ENCODE measurements at regions not wholly inside any gene's neighbourhood (a gene's known extent, or its start where the extent isn't known, plus 50 kb on each side); places are given as distances from the start of the nearest gene placed in this dataset.

- DNase-seq (ENCODE audit: low read depth in 4 of 4, low spot score in 1 of 4) = no peak
Observed at GRCh38 chr3:117793622-117794265, 1084.2 kb downstream of the TUSC7 start.

DNA sequence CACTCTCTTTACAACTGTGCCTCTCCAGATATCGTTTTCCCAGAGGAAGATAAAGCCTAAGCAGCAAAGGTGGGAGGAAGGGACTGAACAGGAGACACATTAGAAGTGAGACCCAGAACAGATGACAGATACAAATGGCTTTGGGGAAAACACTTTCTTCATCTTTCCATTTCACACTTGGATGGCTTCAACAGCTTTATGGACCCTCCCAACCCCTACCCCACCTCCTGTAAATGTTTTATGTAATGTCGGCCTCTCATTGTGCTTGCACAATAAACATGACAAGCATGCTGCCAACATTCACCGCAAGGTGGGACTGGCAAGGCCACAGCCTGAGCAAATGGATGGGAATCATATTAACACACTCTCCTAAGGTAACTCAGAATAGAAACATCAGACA, 1088.6 kb downstream of the TUSC7 start:
- no peak for DNase-seq (ENCODE audit: low read depth in 4 of 4, low spot score in 1 of 4)

- no peak for DNase-seq (ENCODE audit: low read depth in 4 of 4, low spot score in 1 of 4)
Observed at GRCh38 chr3:117798687-117799386, 1089.3 kb downstream of the TUSC7 start.

- no peak for DNase-seq (ENCODE audit: low read depth in 4 of 4, low spot score in 1 of 4)
Observed at GRCh38 chr3:117799387-117799735, 1089.8 kb downstream of the TUSC7 start.

DNA sequence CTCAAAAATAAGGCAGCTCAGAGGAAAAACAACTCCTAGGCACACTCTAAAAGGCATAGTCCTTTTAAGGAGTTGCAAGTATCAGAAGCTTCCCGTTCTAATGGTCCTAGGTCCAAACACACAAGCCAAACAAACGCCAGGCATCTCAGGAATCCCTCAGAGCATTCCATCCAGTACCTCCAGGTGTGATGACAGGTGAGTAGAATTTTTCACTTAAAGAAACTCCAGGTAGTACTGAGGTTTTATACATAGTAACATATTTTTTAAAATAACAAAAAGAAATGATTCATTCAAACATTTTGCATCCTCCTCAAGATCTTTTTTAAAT, 1092.3 kb downstream of the TUSC7 start:
- no peak for DNase-seq (ENCODE audit: low read depth in 4 of 4, low spot score in 1 of 4)

DNA sequence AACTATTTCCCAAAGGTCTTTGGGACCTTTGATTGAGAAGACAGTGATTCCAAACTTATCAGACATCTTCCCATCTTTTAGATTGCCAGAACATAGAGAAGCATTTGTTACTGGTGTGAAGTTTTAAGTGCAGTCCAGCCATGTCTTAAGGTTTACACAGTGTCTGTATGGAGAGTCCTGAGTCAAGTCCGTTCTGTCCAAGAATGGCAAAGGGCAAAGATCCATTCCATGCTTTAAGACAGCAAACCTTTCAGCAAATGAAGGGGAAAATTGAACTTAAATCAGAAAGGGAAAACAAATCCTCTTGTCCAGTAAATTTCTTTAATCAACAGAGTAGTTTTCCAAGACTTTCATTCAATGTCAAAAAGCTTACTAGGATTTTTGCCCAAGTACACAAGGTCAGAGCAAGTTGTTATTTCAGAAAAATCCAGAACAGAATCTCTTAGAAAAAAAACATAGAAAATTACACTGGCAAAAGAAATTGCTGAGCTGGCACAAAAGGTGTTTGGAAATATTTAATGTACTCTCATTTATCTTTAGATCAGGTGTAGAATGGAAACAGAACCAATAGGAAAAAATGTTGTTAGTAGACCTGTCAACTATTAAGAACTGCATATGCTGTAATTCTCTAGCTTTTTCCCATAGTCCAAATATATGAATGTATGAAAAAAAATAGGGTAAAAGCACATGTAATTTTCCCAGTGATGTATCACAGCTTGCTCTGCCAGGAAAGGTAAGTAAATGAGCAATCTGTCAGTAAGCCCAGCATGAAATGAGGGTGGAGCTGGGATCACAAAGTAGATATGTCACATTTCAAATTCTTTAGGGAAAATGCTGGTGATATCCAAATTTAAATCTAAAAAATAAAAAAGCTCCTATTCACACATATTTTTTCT, 1099.9 kb downstream of the TUSC7 start:
- DNase-seq (ENCODE audit: low read depth in 4 of 4, low spot score in 1 of 4) = no peak

GRCh38 chr3:117811786-117812185, 1102.2 kb downstream of the TUSC7 start:
- DNase-seq (ENCODE audit: low read depth in 4 of 4, low spot score in 1 of 4) = no peak

GRCh38 chr3:117814975-117815374, 1105.4 kb downstream of the TUSC7 start:
- no peak for DNase-seq (ENCODE audit: low read depth in 4 of 4, low spot score in 1 of 4)

DNA sequence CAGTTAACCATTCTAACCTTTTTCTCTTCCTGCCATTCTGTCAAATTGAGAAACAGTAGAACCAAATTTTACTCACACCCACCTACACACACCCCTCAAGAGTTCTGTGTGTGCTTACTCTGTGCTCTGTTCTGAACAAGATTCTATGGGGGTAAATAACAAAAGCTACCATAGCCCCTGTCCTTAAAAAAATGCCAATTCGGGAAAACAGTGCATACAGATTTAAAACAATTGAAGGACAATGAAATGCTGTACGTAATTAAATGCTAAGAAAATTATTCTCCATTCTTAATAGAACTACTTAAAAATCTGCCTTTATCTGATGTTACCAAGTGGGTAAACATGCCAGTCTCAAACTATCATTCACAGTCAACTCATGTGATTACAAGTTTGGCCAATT, 1107.5 kb downstream of the TUSC7 start:
- no peak for DNase-seq (ENCODE audit: low read depth in 4 of 4, low spot score in 1 of 4)

DNA sequence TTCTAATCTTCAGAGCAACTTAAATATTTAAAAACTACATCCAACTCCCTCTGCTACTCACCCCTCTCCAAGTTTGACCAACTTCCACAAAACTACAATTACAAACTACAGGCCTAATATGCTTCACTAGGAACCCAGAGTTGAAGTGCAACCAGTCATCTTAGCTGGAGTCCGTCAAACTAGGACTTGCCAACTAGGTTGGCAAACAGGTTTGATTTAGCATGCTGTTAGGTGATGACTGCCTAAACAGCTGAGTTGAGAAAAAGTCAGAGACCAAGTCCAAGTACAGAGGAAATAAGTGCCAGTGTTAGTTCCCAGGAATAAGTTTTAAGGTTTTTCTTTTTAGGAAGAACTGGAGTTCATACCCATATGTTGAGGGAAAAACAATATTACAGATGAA, 1109.0 kb downstream of the TUSC7 start:
- no peak for DNase-seq (ENCODE audit: low read depth in 4 of 4, low spot score in 1 of 4)

DNA sequence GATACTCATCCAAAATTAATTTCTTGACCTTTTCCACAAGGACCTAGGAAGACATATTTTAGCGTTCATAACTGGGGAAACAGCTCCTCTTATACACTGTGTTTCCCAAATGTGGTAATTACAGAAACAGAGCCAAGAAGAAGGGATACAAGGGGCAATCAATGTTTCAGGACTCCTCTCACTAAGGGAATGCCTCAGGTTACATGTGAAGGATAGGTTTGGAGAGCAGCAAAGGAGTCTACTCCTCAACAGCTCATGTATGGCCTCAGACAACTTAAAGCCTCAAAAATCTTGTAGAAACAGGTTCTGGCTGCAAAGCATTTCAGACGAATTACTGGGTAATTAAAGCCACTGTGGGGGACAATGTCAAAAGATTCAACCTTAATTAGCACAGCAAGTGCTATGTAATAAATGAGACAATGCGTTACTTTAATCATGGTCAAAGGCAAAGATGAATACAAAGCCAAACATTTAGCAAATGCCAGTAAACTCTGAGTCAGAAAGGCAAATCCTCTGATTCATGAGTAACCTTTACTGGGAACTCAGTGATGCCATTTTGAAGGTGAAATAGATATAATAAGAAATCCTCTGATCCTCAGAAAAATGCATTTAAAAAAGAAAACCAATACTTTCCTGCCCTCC, 1111.2 kb downstream of the TUSC7 start:
- no peak for DNase-seq (ENCODE audit: low read depth in 4 of 4, low spot score in 1 of 4)

DNA sequence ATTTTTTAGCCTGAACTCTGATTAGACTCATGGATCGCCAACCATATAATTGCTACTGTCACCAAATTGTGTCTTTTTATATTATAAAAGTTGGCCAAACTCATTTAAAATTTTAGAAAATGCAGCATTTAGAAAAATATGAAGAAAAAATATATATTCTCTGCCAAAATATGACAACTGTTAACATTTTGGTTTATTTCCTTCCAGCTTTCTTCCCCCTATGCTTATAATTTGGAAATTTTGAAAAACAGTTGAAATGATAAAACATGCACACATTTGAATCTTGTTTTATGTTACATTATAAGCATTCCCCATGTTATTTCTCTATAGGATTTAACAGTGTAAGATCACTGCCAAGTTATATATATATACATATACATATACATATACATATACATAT, 1112.8 kb downstream of the TUSC7 start:
- DNase-seq (ENCODE audit: low read depth in 4 of 4, low spot score in 1 of 4) = no peak

- DNase-seq (ENCODE audit: low read depth in 4 of 4, low spot score in 1 of 4) = no peak
Observed at GRCh38 chr3:117836296-117836695, 1126.7 kb downstream of the TUSC7 start.

GRCh38 chr3:117837391-117837790, 1127.8 kb downstream of the TUSC7 start:
- DNase-seq (ENCODE audit: low read depth in 4 of 4, low spot score in 1 of 4) = no peak

DNA sequence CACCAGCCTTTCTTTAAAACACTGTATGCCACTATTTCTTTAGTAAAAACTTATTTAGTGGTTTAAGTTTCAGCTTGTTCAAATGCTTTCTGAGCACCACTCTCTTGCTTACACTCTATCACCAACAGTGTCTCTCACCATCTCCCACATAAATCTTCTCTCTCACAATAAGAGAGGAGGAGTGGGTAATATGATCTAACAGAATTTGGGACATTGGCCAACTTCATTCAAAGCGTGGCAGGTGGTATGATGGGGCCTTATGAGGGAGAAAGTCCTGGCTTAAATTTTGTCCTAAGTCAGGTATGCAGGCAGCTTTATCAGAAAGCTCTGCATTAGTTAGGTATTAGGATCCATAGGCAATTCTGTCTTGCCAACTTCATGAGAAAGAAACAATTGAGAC, 1132.5 kb downstream of the TUSC7 start:
- DNase-seq (ENCODE audit: low read depth in 4 of 4, low spot score in 1 of 4) = no peak

DNA sequence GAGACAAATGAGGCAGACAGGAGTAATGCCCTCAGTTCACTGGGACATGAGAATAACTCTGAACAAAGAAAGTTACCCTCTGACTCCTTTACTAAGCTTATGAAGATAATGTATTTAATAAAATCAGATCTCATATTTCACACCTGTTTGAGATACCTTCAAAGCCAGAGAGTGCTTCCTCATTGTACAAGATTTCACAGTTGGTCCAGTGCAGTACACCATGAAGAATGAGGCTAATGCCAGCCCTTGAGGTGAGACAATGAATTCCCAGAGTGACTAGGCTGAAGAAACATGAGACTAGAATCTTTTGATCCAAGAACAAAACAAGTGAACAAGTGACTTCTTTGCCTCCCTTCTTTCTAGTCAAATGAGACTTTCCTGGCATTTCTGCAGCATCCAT, 1133.8 kb downstream of the TUSC7 start:
- DNase-seq (ENCODE audit: low read depth in 4 of 4, low spot score in 1 of 4) = no peak

- DNase-seq (ENCODE audit: low read depth in 4 of 4, low spot score in 1 of 4) = no peak
Observed at GRCh38 chr3:117844676-117845075, 1135.1 kb downstream of the TUSC7 start.

GRCh38 chr3:117846238-117846637, 1136.7 kb downstream of the TUSC7 start:
- DNase-seq (ENCODE audit: low read depth in 4 of 4, low spot score in 1 of 4) = no peak

DNA sequence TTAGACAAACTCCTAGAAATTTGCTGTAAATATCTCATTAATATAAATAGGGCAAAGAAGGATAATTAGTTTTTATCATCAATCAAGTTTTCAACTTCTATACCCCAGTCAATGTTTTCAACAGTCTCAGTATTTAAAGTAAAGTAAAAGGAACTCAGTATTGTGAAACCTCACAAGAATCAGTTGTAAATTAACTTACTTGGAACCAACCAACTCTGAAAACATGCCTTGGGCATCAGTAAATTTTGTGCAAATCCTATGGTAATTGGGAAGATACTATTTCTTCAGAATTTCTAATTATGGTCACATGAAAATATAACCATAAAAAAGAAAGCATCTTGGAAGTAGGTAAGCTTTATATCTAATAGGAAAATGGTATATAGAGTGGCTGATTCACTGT, 1139.0 kb downstream of the TUSC7 start:
- DNase-seq (ENCODE audit: low read depth in 4 of 4, low spot score in 1 of 4) = no peak

GRCh38 chr3:117853923-117854668, 1144.5 kb downstream of the TUSC7 start:
- DNase-seq (ENCODE audit: low read depth in 4 of 4, low spot score in 1 of 4) = no peak

DNA sequence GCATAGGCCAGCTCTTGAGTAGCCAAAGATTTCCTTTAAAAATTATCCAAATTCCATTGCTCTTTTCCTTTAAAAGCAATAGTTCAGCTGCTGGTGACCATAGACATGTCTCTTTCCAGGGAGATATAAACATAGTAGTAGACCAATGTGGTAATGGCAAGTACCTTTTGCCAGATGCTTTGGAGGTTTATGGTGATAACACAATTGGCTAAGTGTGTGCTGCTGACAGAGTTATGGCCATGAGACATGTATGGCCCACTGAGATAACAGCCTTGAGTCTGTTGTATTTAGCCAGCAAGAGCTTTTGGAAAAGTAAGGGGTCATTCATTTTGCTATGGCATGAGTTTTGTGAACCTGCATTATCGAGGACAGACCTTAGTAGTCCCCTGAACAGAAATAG, 1146.8 kb downstream of the TUSC7 start:
- no peak for DNase-seq (ENCODE audit: low read depth in 4 of 4, low spot score in 1 of 4)

Data from stimulated activated CD4-positive, alpha-beta T cell treated with anti-CD3 and anti-CD28 coated beads, Interleukin-1b, Interleukin-23, amount 100 ng/mL, for 24 hours (primary cell).